ENCODE measurements at regions not wholly inside any gene's neighbourhood (a gene's known extent, or its start where the extent isn't known, plus 50 kb on each side); places are given as distances from the start of the nearest gene placed in this dataset.
"Not testable (repeated sequence)": the region's sequence is repeated elsewhere in the genome, so short reads cannot be mapped to it uniquely, and the experiment has no call there.

GRCh38 chr3:110352841-110353604 is 718.6 kb upstream of the NECTIN3 start:
- Histone ChIP-seq H3K27ac (no peak overlapping the region), H3K4me1 (no peaks in the 10 kb centered on the region), H3K36me3 (no peaks in the 10 kb centered on the region), H3K4me3 (no peak overlapping the region), H3K9me3 (no peaks in the 10 kb centered on the region), H3K27me3 (no peaks in the 10 kb centered on the region)
- no peak for TF ChIP-seq EP300 (IDR thresholded peaks at IDR 0.05)
- TF ChIP-seq POLR2AphosphoS5 (IDR thresholded peaks at IDR 0.05) = no peak
- no peak for TF ChIP-seq POLR2A (IDR thresholded peaks at IDR 0.05)
- TF ChIP-seq, protein P1, sequence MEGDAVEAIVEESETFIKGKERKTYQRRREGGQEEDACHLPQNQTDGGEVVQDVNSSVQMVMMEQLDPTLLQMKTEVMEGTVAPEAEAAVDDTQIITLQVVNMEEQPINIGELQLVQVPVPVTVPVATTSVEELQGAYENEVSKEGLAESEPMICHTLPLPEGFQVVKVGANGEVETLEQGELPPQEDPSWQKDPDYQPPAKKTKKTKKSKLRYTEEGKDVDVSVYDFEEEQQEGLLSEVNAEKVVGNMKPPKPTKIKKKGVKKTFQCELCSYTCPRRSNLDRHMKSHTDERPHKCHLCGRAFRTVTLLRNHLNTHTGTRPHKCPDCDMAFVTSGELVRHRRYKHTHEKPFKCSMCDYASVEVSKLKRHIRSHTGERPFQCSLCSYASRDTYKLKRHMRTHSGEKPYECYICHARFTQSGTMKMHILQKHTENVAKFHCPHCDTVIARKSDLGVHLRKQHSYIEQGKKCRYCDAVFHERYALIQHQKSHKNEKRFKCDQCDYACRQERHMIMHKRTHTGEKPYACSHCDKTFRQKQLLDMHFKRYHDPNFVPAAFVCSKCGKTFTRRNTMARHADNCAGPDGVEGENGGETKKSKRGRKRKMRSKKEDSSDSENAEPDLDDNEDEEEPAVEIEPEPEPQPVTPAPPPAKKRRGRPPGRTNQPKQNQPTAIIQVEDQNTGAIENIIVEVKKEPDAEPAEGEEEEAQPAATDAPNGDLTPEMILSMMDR (IDR thresholded peaks at IDR 0.05) = no peak
- ATAC-seq (ENCODE audit: low FRiP score in 2 of 2) (no peak), DNase-seq (no peak)
- 68 to 87% methylated on average over 2 of the region's 2 CpGs for WGBS, 2 donors

DNA sequence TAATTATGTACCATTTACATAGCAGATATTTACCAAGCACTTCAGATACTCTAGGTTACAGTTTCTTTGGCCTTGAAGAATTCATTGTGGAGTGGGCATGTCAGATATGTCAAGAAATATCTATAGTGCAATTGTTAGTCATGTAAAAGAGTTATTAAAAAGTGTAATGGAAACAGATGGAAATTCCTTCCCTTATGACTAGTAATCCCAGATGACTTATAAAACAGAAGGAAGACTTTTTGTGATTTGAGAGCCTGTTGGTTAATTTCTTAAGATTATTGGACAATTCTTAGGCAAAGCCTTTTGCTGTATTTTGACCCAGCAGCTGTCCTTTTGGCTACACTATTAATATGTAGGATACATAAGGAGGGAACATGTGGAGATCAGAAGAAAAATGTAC is 708.9 kb upstream of the NECTIN3 start:
- Histone ChIP-seq H3K27me3 (no peaks in the 10 kb centered on the region), H3K27ac (no peak overlapping the region), H3K4me1 (no peaks in the 10 kb centered on the region), H3K9me3 (no peaks in the 10 kb centered on the region), H3K36me3 (no peaks in the 10 kb centered on the region), H3K4me3 (no peak overlapping the region)
- TF ChIP-seq, protein P1 (IDR thresholded peaks at IDR 0.05) = no peak
- TF ChIP-seq POLR2A (IDR thresholded peaks at IDR 0.05) (no peak), POLR2AphosphoS5 (IDR thresholded peaks at IDR 0.05) (no peak), EP300 (IDR thresholded peaks at IDR 0.05) (no peak)
- no peak for ATAC-seq (ENCODE audit: low FRiP score in 2 of 2)
- DNase-seq = no peak

DNA sequence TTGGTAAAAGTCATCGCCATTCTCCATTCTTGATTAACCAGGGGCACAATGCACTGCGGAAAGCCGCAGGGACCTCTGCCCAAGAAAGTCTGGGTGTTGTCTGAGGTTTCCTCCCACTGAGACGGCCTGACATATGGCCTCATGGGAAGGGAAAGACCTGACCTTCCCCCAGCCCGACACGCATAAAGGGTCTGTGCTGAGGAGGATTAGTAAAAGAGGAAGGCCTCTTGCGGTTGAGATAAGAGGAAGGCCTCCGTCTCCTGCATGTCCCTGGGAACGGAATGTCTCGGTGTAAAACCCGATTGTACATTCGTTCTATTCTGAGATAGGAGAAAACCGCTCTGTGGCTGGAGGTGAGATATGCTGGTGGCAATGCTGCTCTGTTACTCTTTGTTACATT is 704.3 kb upstream of the NECTIN3 start:
- not testable (repeated sequence) for H3K9me3 ChIP-seq; ATAC-seq (ENCODE audit: low FRiP score in 2 of 2); DNase-seq; H3K36me3 ChIP-seq; H3K4me3 ChIP-seq; H3K27me3 ChIP-seq; H3K27ac ChIP-seq; H3K4me1 ChIP-seq
- WGBS, 2 donors = 86 to 91% methylated on average over 13 of the region's 13 CpGs

- Histone ChIP-seq H3K9me3 (no peaks in the 10 kb centered on the region), H3K4me3 (no peak overlapping the region), H3K4me1 (no peaks in the 10 kb centered on the region), H3K27me3 (no peaks in the 10 kb centered on the region), H3K27ac (no peak overlapping the region), H3K36me3 (no peaks in the 10 kb centered on the region)
- 64 to 65% methylated on average over 4 of the region's 4 CpGs for WGBS, 2 donors
- DNase-seq = no peak
- ATAC-seq (ENCODE audit: low FRiP score in 2 of 2) = no peak
- no peak for TF ChIP-seq POLR2A (IDR thresholded peaks at IDR 0.05)
- no peak for TF ChIP-seq POLR2AphosphoS5 (IDR thresholded peaks at IDR 0.05)
- TF ChIP-seq, protein P1 (IDR thresholded peaks at IDR 0.05) = no peak
Observed at GRCh38 chr3:110375751-110376518, 695.7 kb upstream of the NECTIN3 start.

DNA sequence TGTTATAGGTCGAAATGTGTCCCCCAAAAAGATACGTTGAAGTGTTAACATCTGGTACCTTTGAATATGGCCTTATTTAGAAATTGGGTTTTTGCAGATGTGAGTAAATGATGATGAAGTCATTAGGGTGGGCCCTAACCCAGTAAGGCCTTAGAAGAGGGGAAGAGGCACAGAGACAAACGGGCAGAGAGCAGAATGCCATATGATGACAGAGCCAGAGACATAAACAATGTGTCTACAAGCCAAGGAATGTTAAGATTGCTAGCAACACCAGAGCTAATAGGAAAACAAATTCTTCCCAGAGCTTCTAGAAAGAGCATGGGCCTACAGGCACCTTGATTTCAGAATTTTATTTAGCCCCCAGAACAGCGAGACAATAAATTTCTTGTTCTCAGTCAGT is 693.1 kb upstream of the NECTIN3 start:
- DNase-seq = no peak
- no peaks in the 10 kb centered on the region for H3K36me3 ChIP-seq
- ATAC-seq (ENCODE audit: low FRiP score in 2 of 2) = no peak
- no peak overlapping the region for H3K27ac ChIP-seq
- no peaks in the 10 kb centered on the region for H3K9me3 ChIP-seq
- TF ChIP-seq EP300 (IDR thresholded peaks at IDR 0.05) = no peak
- TF ChIP-seq, protein P1 (IDR thresholded peaks at IDR 0.05) = no peak
- TF ChIP-seq POLR2AphosphoS5 (IDR thresholded peaks at IDR 0.05) = no peak
- no peaks in the 10 kb centered on the region for H3K4me1 ChIP-seq
- no peaks in the 10 kb centered on the region for H3K27me3 ChIP-seq
- no peak overlapping the region for H3K4me3 ChIP-seq
- 77 to 78% methylated on average over 4 of the region's 4 CpGs for WGBS, 2 donors
